IgD-negative memory B cell (primary cell): ENCODE measurements at regions not wholly inside any gene's neighbourhood (a gene's known extent, or its start where the extent isn't known, plus 50 kb on each side); places are given as distances from the start of the nearest gene placed in this dataset.
A peak's percentile ranks its signal among the peaks of the same experiment; 100 is the strongest.

Experiments
- H3K27ac Mint-ChIP-seq, 3 donors: one replicate each; pipeline ENCODE4 v1.8.0; 2020 to 2022; ENCODE audit warnings: mild to moderate bottlenecking in 3 of 3, mixed read lengths in 3 of 3, moderate library complexity in 1 of 3
- H3K27me3 Mint-ChIP-seq: one replicate; pipeline ENCODE4 v1.8.0; 2021; ENCODE audit warnings: mixed read lengths
- H3K36me3 Mint-ChIP-seq: one replicate; pipeline ENCODE4 v1.8.0; 2020; ENCODE audit warnings: mild to moderate bottlenecking, mixed read lengths
- H3K4me1 Mint-ChIP-seq, 3 donors: one replicate each; pipeline ENCODE4 v1.8.0; 2020 to 2022; ENCODE audit warnings: mixed read lengths in 3 of 3, mild to moderate bottlenecking in 1 of 3
- H3K4me3 Mint-ChIP-seq, 4 donors: one replicate each; pipeline ENCODE4 v1.8.0; 2020 to 2022; ENCODE audit warnings: mild to moderate bottlenecking in 4 of 4, mixed read lengths in 4 of 4, moderate library complexity in 3 of 4
- H3K9me3 Mint-ChIP-seq, 3 donors: one replicate each; pipeline ENCODE4 v1.8.0; 2020 to 2021; ENCODE audit warnings: mixed read lengths in 3 of 3, mild to moderate bottlenecking in 1 of 3

DNA sequence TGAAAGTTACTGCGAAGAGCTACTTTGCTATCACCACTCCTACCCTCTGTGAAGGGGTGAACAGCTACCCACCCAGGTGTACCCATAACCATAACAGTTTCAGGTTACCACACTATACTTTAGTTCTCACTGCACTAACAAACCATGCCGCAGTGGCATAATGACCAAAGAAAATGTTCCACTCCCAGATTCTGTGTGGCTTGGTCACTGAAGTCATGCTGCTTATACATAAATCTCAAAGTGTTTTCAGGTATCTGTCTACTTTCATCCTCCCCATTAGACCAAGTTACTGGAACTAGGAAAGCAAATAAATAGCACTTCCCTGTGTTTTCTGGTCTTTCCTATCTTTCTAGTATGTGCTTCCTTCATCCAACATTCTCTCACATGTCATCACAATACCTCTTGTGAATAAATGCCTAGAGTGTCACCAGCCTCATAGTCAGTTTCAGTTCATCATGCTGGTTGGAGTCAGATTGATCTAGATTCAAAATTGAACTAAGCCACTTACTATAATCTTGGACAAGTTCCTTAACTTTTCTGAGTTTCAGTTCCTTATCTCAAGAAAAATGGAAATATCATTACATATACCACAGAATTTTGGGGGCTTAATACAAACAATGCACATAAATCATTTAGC, 293.6 kb downstream of the FSIP2 start:
- Mint-ChIP-seq H3K27ac (no peak overlapping the region), H3K9me3 (no peaks in the 10 kb centered on the region), H3K27me3 (no peaks in the 10 kb centered on the region), H3K4me1 (peaks cover 4 to 7% (median 6%) of the 10 kb centered on the region in 3 donors), H3K36me3 (peaks cover 2% of the 10 kb centered on the region), H3K4me3 (no peak overlapping the region)

DNA sequence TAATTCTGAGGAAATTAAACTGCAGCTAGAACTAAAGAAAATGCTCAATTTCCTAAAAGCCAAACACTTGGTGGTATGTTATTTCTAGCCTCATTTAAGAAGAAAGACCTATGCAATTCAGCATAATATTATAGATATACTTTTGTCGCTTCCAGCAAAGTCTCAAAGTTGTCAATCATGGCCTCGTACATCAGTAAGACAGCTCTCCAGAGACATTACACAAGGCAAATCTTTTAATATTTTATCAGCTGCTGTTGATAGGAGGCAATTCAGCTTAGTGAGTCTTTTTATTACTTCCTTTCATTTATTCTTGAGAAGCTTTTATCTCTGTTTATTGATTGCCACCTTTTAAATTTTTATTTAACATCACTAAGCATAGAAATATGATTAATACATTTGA, 294.3 kb downstream of the FSIP2 start:
- Mint-ChIP-seq H3K36me3 (peaks cover 2% of the 10 kb centered on the region), H3K4me1 (peaks cover 4 to 7% (median 6%) of the 10 kb centered on the region in 3 donors)

DNA sequence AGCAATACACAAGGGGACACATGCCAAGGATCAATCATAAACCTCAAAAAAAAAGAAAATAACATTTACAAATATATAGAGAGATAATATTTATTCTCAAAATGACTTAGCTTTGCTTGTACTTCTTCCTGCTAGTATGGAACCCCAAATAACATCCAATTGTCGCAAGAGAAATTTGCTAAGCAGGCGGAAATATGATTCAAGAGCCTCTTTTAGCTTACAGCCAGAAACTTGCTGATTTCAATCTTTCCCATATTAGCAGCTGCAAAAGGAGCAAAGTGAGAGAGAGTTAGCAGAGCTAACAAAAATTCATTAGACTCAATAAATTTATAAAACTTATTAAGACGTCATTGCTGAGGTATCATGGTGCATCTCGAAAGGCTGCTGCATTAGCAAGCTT, 294.9 kb downstream of the FSIP2 start:
- no peak overlapping the region for H3K4me3 Mint-ChIP-seq

More for the DNA sequence above, 294.3 kb downstream of the FSIP2 start:
- H3K27ac Mint-ChIP-seq = peak overlapping the region in 1 of 3 donors; percentile 57
- no peaks in the 10 kb centered on the region for H3K27me3 Mint-ChIP-seq
- H3K4me3 Mint-ChIP-seq = no peak overlapping the region
- H3K9me3 Mint-ChIP-seq = no peaks in the 10 kb centered on the region

DNA sequence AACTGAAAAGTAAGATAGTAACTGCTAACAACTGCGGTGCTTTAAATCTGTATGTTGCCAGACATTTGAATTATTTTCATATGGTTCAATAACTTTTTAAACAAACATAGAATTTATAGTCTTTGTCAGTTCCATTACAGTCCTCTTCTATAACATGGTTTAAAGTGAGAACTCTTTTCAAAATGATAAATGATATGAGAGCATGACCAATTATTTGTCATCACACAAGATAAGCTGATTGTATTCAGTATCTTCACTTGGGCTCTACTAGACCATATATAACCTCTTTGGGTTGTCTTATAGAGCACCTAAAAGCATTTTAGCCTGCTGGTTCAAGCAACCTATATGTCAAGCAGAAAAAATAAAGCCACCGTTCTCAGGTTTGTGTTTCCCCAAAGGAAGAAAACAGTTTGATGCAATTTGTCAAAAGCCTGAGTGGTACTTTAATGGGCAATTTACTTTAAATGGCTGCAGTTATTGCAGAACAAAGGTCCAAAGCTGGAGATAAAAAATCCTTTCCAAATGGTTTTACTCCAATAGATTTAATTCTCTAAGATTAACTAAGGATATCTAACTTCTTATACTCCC, 298.4 kb downstream of the FSIP2 start:
- Mint-ChIP-seq H3K27me3 (no peaks in the 10 kb centered on the region), H3K27ac (no peak overlapping the region), H3K36me3 (peaks cover 2% of the 10 kb centered on the region), H3K4me1 (peaks cover 0 to 2% (median 0%) of the 10 kb centered on the region in 3 donors), H3K9me3 (no peaks in the 10 kb centered on the region), H3K4me3 (no peak overlapping the region)

More for the DNA sequence above, 294.9 kb downstream of the FSIP2 start:
- H3K9me3 Mint-ChIP-seq = no peaks in the 10 kb centered on the region
- peak overlapping the region in 1 of 3 donors; percentile 57 for H3K27ac Mint-ChIP-seq
- H3K4me1 Mint-ChIP-seq = peaks cover 3 to 7% (median 4%) of the 10 kb centered on the region in 3 donors
- H3K27me3 Mint-ChIP-seq = no peaks in the 10 kb centered on the region
- H3K36me3 Mint-ChIP-seq = peaks cover 2% of the 10 kb centered on the region

DNA sequence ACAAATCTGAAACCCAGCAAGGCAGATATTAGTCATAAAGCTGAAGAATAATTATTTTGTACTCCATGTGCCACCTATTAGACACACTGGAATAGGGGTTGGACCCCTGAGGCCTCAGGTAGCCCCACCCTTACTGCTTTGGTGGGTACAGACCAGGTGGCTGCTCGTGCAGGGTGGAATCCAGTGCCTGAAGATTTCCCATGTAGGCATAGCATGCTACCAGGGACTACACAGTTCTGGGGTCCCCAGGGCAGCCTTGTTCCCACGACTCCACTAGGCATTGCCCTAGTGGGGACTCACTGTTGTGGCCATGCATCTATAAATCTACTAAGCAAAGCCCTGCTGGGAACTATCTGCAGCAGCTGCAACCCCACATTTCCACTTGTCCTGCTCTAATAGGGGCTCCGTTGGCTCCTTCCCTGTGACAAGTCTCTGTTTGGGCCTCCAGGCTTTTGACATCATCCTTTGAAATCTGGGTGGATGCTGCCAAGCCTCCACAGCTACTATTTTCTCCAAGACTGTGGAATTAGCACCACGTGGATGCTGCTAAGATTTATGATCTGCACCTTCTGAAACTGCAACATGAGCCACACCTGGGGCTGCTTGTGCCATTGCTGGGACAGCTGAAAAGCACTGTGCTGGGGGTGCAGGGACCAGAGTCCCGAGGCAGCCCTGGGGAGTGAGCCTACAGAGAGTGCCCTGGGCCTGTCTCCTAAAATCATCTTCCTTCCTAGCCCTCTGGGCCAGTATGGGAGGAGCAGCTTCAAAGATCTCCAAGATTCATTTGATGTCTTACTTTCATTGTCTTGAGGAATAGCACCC, 303.8 kb downstream of the FSIP2 start:
- Mint-ChIP-seq H3K4me1 (no peaks in the 10 kb centered on the region), H3K4me3 (peak overlapping the region in 1 of 4 donors; percentile 8), H3K36me3 (no peaks in the 10 kb centered on the region), H3K27ac (no peak overlapping the region), H3K9me3 (no peaks in the 10 kb centered on the region), H3K27me3 (no peaks in the 10 kb centered on the region)

DNA sequence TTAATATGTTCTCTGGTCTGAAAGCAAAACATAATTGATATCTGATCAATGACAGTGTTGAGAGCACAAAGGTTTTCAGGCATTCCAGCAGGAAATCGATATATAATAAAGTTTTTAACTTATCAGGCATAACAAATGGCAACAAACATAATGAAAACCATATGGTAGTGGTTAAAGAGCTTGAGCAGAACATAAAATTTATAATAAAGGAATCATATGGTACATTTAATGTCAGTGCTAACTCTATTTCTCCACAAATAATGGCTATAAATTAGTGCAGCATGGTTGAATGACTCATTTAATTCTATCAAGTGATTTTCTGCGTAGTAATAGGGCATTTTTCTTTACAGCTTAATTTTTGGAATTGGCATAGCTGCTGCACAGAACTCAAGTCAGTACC, 306.2 kb downstream of the FSIP2 start:
- Mint-ChIP-seq H3K4me3 (no peak overlapping the region), H3K27ac (no peak overlapping the region), H3K27me3 (no peaks in the 10 kb centered on the region), H3K9me3 (no peaks in the 10 kb centered on the region), H3K4me1 (no peaks in the 10 kb centered on the region), H3K36me3 (no peaks in the 10 kb centered on the region)

DNA sequence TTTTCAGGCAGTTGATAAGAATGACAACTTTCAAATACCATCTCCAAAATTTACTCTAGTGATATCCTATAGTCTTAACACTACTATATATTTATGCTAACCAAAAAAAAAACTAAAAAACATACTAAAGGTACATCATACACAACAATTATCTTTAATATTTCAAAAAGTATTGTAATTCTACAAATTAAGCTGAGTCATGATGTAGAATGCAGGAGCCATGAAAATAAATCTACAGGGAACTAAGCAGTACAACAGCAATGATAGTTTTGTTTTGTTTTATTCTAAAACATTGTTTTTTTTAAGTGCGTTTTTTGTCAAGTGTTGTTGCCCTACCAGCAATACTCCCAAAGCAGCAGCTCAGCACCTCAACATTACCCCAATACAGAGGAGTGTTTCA, 314.3 kb downstream of the FSIP2 start:
- peaks cover 2% of the 10 kb centered on the region for H3K36me3 Mint-ChIP-seq
- no peak overlapping the region for H3K4me3 Mint-ChIP-seq
- no peaks in the 10 kb centered on the region for H3K27me3 Mint-ChIP-seq
- H3K9me3 Mint-ChIP-seq = no peaks in the 10 kb centered on the region
- no peaks in the 10 kb centered on the region for H3K4me1 Mint-ChIP-seq
- H3K27ac Mint-ChIP-seq = no peak overlapping the region

DNA sequence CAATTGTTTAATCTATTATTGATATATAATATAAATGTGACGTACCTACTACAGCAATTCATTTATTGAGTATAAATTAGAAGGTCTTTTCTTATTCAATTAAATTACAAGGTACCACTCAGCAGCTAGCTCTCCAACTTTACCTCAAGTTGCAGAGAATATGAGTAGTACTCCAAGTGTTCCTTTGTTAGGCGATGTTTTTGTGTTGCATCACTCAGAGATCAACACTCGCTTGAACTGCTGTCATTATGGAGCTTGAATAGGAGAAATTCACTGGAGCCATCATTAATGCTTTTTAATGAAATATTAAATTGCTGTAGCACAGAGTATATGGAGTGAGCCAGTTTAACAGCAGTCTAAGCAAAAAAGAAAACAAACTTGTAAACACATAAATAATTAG, 320.0 kb downstream of the FSIP2 start:
- H3K27me3 Mint-ChIP-seq = no peaks in the 10 kb centered on the region
- H3K27ac Mint-ChIP-seq = no peak overlapping the region
- no peaks in the 10 kb centered on the region for H3K9me3 Mint-ChIP-seq
- H3K4me1 Mint-ChIP-seq = no peaks in the 10 kb centered on the region
- H3K36me3 Mint-ChIP-seq = peaks cover 2% of the 10 kb centered on the region
- no peak overlapping the region for H3K4me3 Mint-ChIP-seq

DNA sequence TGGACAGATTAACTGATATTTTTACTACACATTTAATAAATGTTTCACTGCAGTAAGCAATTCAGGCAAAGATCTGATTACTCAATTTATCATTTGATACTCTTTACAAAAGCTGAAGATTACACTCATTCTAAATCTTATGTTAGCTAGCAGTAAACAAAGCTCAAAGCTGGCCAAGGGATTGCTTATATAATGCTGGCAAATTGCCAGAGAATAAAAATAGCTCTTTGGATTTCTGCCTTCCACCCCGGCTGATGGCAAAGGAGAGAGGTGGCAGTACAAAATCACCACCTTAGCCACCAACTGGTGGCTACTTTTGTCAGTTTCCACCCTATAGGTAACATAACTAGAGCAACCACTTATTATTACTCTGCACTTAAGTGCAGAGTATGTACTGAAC, 320.5 kb downstream of the FSIP2 start:
- H3K4me3 Mint-ChIP-seq = no peak overlapping the region
- H3K27me3 Mint-ChIP-seq = no peaks in the 10 kb centered on the region
- no peak overlapping the region for H3K27ac Mint-ChIP-seq
- peaks cover 1% of the 10 kb centered on the region for H3K36me3 Mint-ChIP-seq
- H3K4me1 Mint-ChIP-seq = no peaks in the 10 kb centered on the region
- no peaks in the 10 kb centered on the region for H3K9me3 Mint-ChIP-seq

DNA sequence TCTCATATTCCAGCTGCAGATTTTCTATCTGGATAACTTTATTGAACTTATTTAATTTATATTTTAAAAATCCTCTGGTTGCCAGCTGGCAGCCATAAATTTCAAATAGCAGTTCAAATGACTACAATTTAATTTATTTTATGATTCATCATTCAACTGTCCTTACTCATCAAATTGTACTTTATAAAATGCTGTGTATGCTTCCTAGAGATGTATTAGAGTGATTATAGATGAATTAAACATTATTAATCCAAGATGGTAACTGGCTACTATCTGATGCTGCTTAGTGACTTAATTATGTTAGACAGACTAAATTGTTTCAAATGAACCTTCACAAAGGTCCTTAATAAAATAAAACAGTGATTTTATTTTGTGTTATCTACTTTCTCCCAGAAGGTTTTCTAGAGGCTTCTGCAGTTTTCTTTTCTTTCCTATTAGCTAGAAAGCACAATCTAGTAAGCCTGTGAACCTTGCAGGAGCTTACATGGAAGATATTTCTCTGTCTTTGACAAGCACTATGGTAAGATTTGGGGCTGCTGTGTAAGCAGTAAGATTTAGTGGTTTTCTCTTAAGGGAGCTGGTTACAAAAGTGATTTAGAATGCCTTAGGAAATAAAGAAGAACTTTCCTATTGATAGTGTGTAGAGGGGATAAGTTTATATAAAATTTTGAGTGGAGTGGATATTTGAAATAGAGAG, 322.3 kb downstream of the FSIP2 start:
- H3K36me3 Mint-ChIP-seq = peaks cover 8% of the 10 kb centered on the region
- no peaks in the 10 kb centered on the region for H3K27me3 Mint-ChIP-seq
- H3K27ac Mint-ChIP-seq = no peak overlapping the region
- H3K4me1 Mint-ChIP-seq = peaks cover 0 to 2% (median 1%) of the 10 kb centered on the region in 3 donors
- peaks cover 0 to 13% (median 3%) of the 10 kb centered on the region in 3 donors for H3K9me3 Mint-ChIP-seq
- H3K4me3 Mint-ChIP-seq = no peak overlapping the region

DNA sequence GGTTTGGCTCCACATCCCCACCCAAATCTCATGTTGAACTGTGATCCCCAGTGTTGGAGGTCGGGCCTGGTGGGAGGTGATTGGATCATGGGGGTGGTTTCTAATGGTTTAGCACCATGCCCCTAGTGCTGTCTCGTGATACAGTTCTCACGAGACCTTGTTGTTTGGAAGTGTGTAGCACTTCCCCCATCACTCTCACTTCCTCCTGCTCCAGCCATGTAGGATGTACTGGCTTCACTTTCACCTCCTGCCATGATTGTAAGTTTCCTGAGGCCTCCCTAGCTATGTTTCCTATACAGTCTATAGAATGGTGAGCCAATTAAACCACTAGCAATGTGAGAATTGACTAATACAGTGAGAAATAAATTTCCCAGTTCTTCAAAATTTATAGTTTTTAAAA, 325.9 kb downstream of the FSIP2 start:
- peaks cover 3 to 13% (median 3%) of the 10 kb centered on the region in 3 donors for H3K9me3 Mint-ChIP-seq
- H3K4me3 Mint-ChIP-seq = no peak overlapping the region
- no peaks in the 10 kb centered on the region for H3K27me3 Mint-ChIP-seq
- H3K36me3 Mint-ChIP-seq = peaks cover 11% of the 10 kb centered on the region
- no peak overlapping the region for H3K27ac Mint-ChIP-seq
- H3K4me1 Mint-ChIP-seq = peaks cover 0 to 2% (median 1%) of the 10 kb centered on the region in 3 donors

DNA sequence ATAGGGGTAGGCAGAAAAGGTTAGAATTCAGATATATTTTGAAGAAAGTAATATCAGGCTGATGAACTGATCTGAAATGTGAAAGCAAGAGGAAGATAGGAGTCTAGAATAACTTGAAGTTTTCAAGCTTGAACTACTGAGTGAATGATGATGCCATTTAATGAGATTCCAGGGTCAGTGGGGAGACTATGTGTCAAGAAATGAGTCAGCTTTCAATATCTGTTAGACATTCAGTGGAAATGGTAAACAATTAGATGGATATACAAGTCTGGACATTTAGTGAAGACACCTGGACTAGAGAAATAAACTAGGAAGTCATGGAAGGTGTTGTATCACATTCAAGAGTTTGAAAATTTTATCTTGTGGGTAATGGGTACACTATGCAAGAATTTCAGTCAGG, 326.9 kb downstream of the FSIP2 start:
- Mint-ChIP-seq H3K27ac (no peak overlapping the region), H3K4me1 (peaks cover 0 to 2% (median 1%) of the 10 kb centered on the region in 3 donors), H3K27me3 (no peaks in the 10 kb centered on the region), H3K36me3 (peaks cover 11% of the 10 kb centered on the region), H3K9me3 (peaks cover 3 to 13% (median 3%) of the 10 kb centered on the region in 3 donors), H3K4me3 (no peak overlapping the region)

DNA sequence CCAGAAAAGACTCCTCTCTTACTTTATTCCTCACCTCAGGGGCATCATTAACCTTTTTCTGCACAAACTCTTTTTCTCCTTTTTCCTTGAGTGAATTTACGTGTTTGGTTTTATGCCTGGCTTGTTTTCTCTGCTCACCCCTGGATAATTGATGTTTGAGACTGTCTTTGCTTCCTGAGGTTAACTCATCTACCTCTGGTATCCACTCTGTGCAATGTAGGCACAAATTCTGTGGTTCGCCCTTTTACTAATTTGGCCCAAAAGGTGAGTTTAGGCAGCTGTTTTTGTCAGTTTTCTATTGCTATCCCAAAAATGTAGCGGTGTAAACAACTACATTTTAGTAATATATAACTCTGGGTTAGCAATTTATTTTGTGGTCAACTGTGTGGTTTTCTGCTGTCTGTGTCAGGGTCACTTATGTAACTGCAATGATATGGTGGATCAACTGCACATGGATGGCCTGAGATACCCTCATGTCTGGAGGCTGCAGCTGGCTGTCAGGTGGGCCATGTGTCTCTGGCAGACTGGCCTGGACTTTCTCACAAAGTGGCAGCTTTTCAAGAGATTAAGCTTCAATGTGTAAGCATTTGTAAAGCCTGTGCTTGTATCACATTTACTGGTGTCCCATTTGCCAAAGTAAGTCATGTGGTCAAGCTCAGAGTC, 329.7 kb downstream of the FSIP2 start:
- Mint-ChIP-seq H3K27me3 (no peaks in the 10 kb centered on the region), H3K27ac (no peak overlapping the region), H3K4me1 (peaks cover 0 to 2% (median 1%) of the 10 kb centered on the region in 3 donors), H3K36me3 (peaks cover 12% of the 10 kb centered on the region), H3K9me3 (peaks cover 3 to 13% (median 3%) of the 10 kb centered on the region in 3 donors), H3K4me3 (no peak overlapping the region)

DNA sequence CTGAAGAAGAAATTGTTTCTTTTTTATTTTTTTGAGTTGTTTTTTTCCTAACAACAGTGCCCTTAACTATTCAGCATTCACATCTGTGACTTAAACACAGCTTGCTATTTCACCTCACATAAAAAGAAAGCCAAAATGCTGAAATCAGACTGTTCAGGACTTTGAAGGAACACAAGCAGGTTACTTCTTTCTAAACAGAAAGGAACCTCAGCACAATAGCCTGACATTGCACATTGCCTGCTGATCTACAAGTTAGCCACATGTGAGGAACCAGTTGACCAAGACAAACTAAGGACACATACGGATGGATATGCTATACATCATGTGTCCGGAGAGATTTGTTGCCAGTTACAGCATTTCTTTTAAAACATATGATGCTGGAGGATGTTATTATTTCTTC, 331.1 kb downstream of the FSIP2 start:
- H3K9me3 Mint-ChIP-seq = peaks cover 3 to 10% (median 3%) of the 10 kb centered on the region in 3 donors
- H3K27me3 Mint-ChIP-seq = no peaks in the 10 kb centered on the region
- no peak overlapping the region for H3K4me3 Mint-ChIP-seq
- H3K36me3 Mint-ChIP-seq = peaks cover 17% of the 10 kb centered on the region
- H3K4me1 Mint-ChIP-seq = peaks cover 0 to 2% (median 0%) of the 10 kb centered on the region in 3 donors
- H3K27ac Mint-ChIP-seq = no peak overlapping the region
